CD14-positive monocyte (primary cell): ENCODE measurements at regions not wholly inside any gene's neighbourhood (a gene's known extent, or its start where the extent isn't known, plus 50 kb on each side); places are given as distances from the start of the nearest gene placed in this dataset.

Experiments used
- DNase-seq, 3 donors: peaks; one replicate each; pipeline ENCODE4 v3.0.0-alpha.2; 2011 to 2022
- H2AFZ ChIP-seq: 2 replicates; pipeline ENCODE4 v1.6.0; 2012; ENCODE audit warnings: mild to moderate bottlenecking, low read depth, low read length, inconsistent platforms; ENCODE audit not compliant: insufficient read depth, poor library complexity, severe bottlenecking
- H3K27ac ChIP-seq, 2 donors: 1 replicate in 1 of 2; 2 replicates in 1 of 2; pipeline ENCODE4 v1.5.1; 2012 to 2013; ENCODE audit warnings: low read length in 2 of 2, control low read depth in 1 of 2, inconsistent platforms in 1 of 2, low read depth in 1 of 2, mild to moderate bottlenecking in 1 of 2
- H3K27me3 ChIP-seq, 2 donors: one replicate each; pipeline versions ENCODE4 v1.6.0 to v1.6.1; 2011 to 2013; ENCODE audit warnings: low read length in 2 of 2; ENCODE audit not compliant: control insufficient read depth in 2 of 2, insufficient read depth in 2 of 2
- H3K36me3 ChIP-seq, 2 donors: replicated peaks in 1 of 2; 1 replicate in 1 of 2; 2 replicates in 1 of 2; pipeline versions ENCODE4 v1.5.1 to v1.6.1; 2012 to 2013; ENCODE audit warnings: low read length in 2 of 2, control low read depth in 1 of 2, inconsistent platforms in 1 of 2, mild to moderate bottlenecking in 1 of 2; ENCODE audit not compliant: insufficient read depth in 2 of 2, control insufficient read depth in 1 of 2
- H3K4me1 ChIP-seq, 2 donors: 1 replicate in 1 of 2; 2 replicates in 1 of 2; pipeline versions ENCODE4 v1.5.1 to v1.6.1; 2012 to 2013; ENCODE audit warnings: low read length in 2 of 2, control low read depth in 1 of 2, inconsistent platforms in 1 of 2, mild to moderate bottlenecking in 1 of 2, moderate library complexity in 1 of 2; ENCODE audit not compliant: insufficient read depth in 2 of 2, control insufficient read depth in 1 of 2
- H3K4me2 ChIP-seq: replicated peaks from 2 replicates; pipeline ENCODE3; 2012; ENCODE audit warnings: low read length, moderate library complexity, mild to moderate bottlenecking; ENCODE audit not compliant: poor library complexity, severe bottlenecking; ENCODE audit errors: extremely low read depth
- H3K4me3 ChIP-seq, 3 experiments: fragments of 200-600 bp in 1 of 3; sonication (generic) in 1 of 3; replicated peaks in 1 of 3; 1 replicate in 2 of 3; 2 replicates in 1 of 3; pipeline ENCODE4 v1.5.1; 2011 to 2013; ENCODE audit warnings: low read length in 3 of 3, mild to moderate bottlenecking in 3 of 3, control low read depth in 2 of 3, low read depth in 2 of 3, inconsistent platforms in 1 of 3, moderate library complexity in 1 of 3
- H3K79me2 ChIP-seq: 2 replicates; pipeline ENCODE4 v1.6.0; 2012; ENCODE audit warnings: mild to moderate bottlenecking, control low read depth, inconsistent platforms, low read length, moderate library complexity; ENCODE audit not compliant: insufficient read depth
- H3K9ac ChIP-seq: 2 replicates; pipeline ENCODE4 v1.6.0; 2017; ENCODE audit warnings: low read length, mild to moderate bottlenecking; ENCODE audit not compliant: insufficient read depth, poor library complexity, severe bottlenecking
- H3K9me3 ChIP-seq, 2 donors: replicated peaks in 1 of 2; 1 replicate in 1 of 2; 2 replicates in 1 of 2; pipeline versions ENCODE4 v1.5.1 to v1.6.1; 2012 to 2013; ENCODE audit warnings: low read length in 2 of 2, control low read depth in 1 of 2; ENCODE audit not compliant: control insufficient read depth in 1 of 2, insufficient read depth in 1 of 2
- H4K20me1 ChIP-seq: 2 replicates; pipeline ENCODE4 v1.6.0; 2012; ENCODE audit warnings: mild to moderate bottlenecking, low read length, control low read depth, moderate library complexity; ENCODE audit not compliant: insufficient read depth
- H3K27ac Mint-ChIP-seq, 7 donors: one replicate each; pipeline ENCODE4 v1.8.0; 2020; ENCODE audit warnings: mild to moderate bottlenecking in 7 of 7, mixed read lengths in 7 of 7, moderate library complexity in 6 of 7, inconsistent platforms in 2 of 7
- H3K27me3 Mint-ChIP-seq, 3 donors: one replicate each; pipeline ENCODE4 v1.8.0; 2021 to 2022; ENCODE audit warnings: low read depth in 3 of 3, mild to moderate bottlenecking in 3 of 3, mixed read lengths in 3 of 3, moderate library complexity in 3 of 3, inconsistent platforms in 1 of 3
- H3K36me3 Mint-ChIP-seq, 2 donors: one replicate each; pipeline ENCODE4 v1.8.0; 2020; ENCODE audit warnings: mixed read lengths in 2 of 2, inconsistent platforms in 1 of 2, mild to moderate bottlenecking in 1 of 2
- H3K4me1 Mint-ChIP-seq: one replicate; pipeline ENCODE4 v1.8.0; 2020; ENCODE audit warnings: mild to moderate bottlenecking, mixed read lengths
- H3K4me3 Mint-ChIP-seq, 2 donors: one replicate each; pipeline ENCODE4 v1.8.0; 2020; ENCODE audit warnings: mild to moderate bottlenecking in 2 of 2, mixed read lengths in 2 of 2, moderate library complexity in 1 of 2
- H3K9me3 Mint-ChIP-seq, 7 donors: one replicate each; pipeline ENCODE4 v1.8.0; 2020 to 2022; ENCODE audit warnings: mixed read lengths in 7 of 7, mild to moderate bottlenecking in 6 of 7, moderate library complexity in 6 of 7, inconsistent platforms in 2 of 7
- WGBS: methylation state at CpG from one replicate; pipeline ENCODE4 v1.1.5; 2013; ENCODE audit warnings: missing lambda C conversion rate; ENCODE audit not compliant: insufficient coverage; 5-methylcytosine and 5-hydroxymethylcytosine counted together
- intact Hi-C, 2 donors: fragments of 100-400 bp; cut with micrococcal nuclease; formaldehyde crosslinking; loops; one replicate each; pipeline versions ENCODE4 v1.15.0 to v1.15.1; 2023
- TF ChIP-seq, protein P1 (sequence below): fragments of 200-600 bp; IDR thresholded peaks from one replicate; pipeline ENCODE4 v1.8.0; 2022; ENCODE audit warnings: antibody characterized with exemption, mild to moderate bottlenecking

DNA sequence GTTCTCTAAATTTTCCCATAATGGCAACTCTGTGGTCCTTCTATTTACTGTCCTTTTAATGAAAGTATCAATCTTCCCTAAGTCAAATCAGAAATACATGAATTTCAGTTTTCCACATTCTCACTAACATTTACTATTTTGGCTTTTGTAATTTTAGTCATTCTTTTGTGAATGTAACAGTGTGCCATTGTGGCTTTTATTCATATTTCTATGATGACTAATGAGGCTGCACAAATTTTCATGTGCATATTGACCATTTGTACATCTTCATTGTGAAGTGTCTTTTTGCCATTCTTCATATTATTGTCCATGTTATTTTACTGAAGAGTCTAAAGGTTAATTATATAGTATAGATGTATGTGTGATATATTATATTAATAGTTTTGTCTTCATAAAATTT is 431.0 kb upstream of the BRINP3 start:
- TF ChIP-seq, protein P1, sequence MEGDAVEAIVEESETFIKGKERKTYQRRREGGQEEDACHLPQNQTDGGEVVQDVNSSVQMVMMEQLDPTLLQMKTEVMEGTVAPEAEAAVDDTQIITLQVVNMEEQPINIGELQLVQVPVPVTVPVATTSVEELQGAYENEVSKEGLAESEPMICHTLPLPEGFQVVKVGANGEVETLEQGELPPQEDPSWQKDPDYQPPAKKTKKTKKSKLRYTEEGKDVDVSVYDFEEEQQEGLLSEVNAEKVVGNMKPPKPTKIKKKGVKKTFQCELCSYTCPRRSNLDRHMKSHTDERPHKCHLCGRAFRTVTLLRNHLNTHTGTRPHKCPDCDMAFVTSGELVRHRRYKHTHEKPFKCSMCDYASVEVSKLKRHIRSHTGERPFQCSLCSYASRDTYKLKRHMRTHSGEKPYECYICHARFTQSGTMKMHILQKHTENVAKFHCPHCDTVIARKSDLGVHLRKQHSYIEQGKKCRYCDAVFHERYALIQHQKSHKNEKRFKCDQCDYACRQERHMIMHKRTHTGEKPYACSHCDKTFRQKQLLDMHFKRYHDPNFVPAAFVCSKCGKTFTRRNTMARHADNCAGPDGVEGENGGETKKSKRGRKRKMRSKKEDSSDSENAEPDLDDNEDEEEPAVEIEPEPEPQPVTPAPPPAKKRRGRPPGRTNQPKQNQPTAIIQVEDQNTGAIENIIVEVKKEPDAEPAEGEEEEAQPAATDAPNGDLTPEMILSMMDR = no peak
- no peak for DNase-seq
- Histone ChIP-seq H3K27me3 (no peaks in the 10 kb centered on the region), H3K27ac (no peak overlapping the region), H4K20me1 (no peaks in the 10 kb centered on the region), H3K9me3 (peaks cover 2 to 8% of the 10 kb centered on the region in 2 donors), H3K4me3 (no peak overlapping the region), H3K36me3 (no peaks in the 10 kb centered on the region), H3K9ac (no peak overlapping the region), H2AFZ (no peak overlapping the region), H3K4me1 (no peaks in the 10 kb centered on the region), H3K79me2 (no peaks in the 10 kb centered on the region), H3K4me2 (no peak overlapping the region)
- intact Hi-C loops = no loop called here
- Mint-ChIP-seq H3K4me3 (no peak overlapping the region), H3K27ac (no peak overlapping the region), H3K36me3 (no peaks in the 10 kb centered on the region), H3K4me1 (no peaks in the 10 kb centered on the region), H3K27me3 (no peaks in the 10 kb centered on the region), H3K9me3 (peaks cover 0 to 6% (median 2%) of the 10 kb centered on the region in 7 donors)

DNA sequence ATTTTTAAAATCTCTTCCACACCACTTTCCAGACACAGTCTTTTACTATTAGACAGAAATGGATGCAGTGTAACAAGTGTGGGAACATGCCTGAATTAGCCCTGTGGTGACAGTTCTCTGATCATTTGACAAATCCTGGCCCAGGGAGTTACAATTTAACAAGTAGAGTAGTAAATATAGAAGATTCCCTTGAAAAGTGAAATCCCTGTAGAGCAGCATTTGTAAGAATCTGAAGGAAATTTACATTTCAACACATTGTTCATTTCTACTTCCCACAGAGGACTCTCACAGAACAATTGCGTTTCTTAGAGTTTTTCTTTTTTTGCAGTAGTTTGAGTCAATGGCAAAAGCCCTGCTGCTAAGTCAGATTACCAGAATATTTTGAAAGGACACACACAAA is 458.3 kb upstream of the BRINP3 start:
- no peak overlapping the region for H3K9ac ChIP-seq

More for the DNA sequence above, 458.3 kb upstream of the BRINP3 start:
- no peaks in the 10 kb centered on the region for H3K79me2 ChIP-seq
- TF ChIP-seq, protein P1 = no peak
- no peak overlapping the region for H3K4me3 Mint-ChIP-seq
- no peaks in the 10 kb centered on the region for H3K36me3 Mint-ChIP-seq
- no peak for DNase-seq
- no peaks in the 10 kb centered on the region for H3K9me3 ChIP-seq
- no peak overlapping the region for H3K4me3 ChIP-seq
- H3K4me1 ChIP-seq = no peaks in the 10 kb centered on the region
- H3K4me1 Mint-ChIP-seq = no peaks in the 10 kb centered on the region
- intact Hi-C loops = no loop called here
- no CpG with 5 or more reads among the region's 1 CpG for WGBS
- no peaks in the 10 kb centered on the region for H4K20me1 ChIP-seq
- no peak overlapping the region for H3K27ac ChIP-seq
- no peak overlapping the region for H3K4me2 ChIP-seq
- no peaks in the 10 kb centered on the region for H3K36me3 ChIP-seq
- H3K27ac Mint-ChIP-seq = no peak overlapping the region
- H3K9me3 Mint-ChIP-seq = peaks cover 0 to 6% (median 3%) of the 10 kb centered on the region in 7 donors
- no peak overlapping the region for H2AFZ ChIP-seq
- no peaks in the 10 kb centered on the region for H3K27me3 Mint-ChIP-seq
- no peaks in the 10 kb centered on the region for H3K27me3 ChIP-seq
